Epithelial cell of esophagus (primary cell): ENCODE measurements at regions not wholly inside any gene's neighbourhood (a gene's known extent, or its start where the extent isn't known, plus 50 kb on each side); places are given as distances from the start of the nearest gene placed in this dataset.

Experiments
- DNase-seq: peaks from one replicate; pipeline ENCODE4 v3.0.0; 2010; ENCODE audit warnings: low read depth
- H3K4me3 ChIP-seq: 2 replicates; pipeline ENCODE4 v1.5.1; 2011; ENCODE audit warnings: mild to moderate bottlenecking, low read length, control low read depth
- TF ChIP-seq, protein P1 (sequence below): IDR thresholded peaks from 2 replicates; pipeline ENCODE4 v1.5.1; 2011; ENCODE audit warnings: low read depth, mild to moderate bottlenecking, low read length, control low read depth, inconsistent platforms; ENCODE audit not compliant: insufficient read depth; ENCODE audit errors: missing control alignments

GRCh38 chr7:136198168-136198567 is 221.0 kb upstream of the MTPN start:
- no peak for DNase-seq
- H3K4me3 ChIP-seq: no peak overlapping the region
- TF ChIP-seq, protein P1, sequence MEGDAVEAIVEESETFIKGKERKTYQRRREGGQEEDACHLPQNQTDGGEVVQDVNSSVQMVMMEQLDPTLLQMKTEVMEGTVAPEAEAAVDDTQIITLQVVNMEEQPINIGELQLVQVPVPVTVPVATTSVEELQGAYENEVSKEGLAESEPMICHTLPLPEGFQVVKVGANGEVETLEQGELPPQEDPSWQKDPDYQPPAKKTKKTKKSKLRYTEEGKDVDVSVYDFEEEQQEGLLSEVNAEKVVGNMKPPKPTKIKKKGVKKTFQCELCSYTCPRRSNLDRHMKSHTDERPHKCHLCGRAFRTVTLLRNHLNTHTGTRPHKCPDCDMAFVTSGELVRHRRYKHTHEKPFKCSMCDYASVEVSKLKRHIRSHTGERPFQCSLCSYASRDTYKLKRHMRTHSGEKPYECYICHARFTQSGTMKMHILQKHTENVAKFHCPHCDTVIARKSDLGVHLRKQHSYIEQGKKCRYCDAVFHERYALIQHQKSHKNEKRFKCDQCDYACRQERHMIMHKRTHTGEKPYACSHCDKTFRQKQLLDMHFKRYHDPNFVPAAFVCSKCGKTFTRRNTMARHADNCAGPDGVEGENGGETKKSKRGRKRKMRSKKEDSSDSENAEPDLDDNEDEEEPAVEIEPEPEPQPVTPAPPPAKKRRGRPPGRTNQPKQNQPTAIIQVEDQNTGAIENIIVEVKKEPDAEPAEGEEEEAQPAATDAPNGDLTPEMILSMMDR: no peak

DNA sequence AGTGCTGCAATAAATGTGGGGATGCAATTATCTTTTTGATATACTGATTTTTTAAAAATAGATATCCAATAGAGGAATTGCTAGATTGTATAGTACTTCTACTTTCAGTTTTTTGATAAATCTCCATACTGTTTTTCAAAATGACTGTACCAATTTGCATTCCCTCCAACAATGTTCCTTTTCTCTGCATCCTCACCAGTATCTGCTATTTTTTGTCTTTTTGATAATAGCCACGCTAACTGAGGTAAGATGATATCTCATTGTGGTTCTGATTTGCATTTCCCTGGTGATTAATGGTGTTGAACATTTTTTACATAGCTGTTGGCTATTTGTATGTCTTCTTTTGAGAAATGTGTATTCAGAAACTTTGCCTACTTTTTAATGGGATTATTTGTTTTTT is 217.7 kb upstream of the MTPN start:
- no peak overlapping the region for H3K4me3 ChIP-seq
- no peak for DNase-seq
- TF ChIP-seq, protein P1: no peak

DNA sequence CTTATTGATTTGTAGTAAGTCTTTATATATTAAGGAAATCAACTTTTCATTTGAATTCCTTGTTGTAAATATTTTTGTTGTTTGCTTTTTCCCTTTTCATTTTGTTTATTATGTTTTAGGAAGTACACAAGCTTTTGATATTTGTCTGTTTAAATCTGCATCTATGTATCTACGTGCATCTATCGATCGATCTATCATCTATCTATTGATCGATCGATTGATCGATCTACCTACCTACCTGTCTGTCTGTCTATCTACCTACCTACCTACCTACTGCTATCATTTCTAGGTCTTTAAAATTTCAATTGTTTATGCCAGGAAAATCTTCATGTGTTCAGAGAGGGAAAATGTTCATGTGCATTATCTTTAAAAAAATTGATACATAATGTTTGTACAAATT is 216.8 kb upstream of the MTPN start:
- TF ChIP-seq, protein P1: no peak
- no peak for DNase-seq
- no peak overlapping the region for H3K4me3 ChIP-seq

GRCh38 chr7:136189506-136189998 is 212.4 kb upstream of the MTPN start:
- TF ChIP-seq, protein P1: no peak
- no peak overlapping the region for H3K4me3 ChIP-seq
- no peak for DNase-seq

DNA sequence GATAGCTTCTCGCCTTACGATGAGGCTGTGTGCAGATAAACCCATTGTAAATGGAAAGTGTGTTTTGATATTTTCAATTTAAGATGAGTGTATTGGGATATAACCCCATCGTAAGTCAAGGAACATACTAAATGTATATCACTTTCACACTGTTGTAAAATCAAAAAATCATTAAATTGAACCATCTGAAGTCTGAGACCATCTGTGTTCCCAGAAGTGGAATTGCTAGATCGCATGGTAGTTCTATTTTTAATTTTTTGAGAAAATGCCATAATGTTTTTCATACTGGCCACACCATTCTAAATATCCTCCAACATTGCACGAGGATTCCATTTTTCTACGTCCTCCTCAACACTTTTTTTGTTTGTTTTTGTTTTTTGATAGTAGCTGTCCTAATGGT is 209.1 kb upstream of the MTPN start:
- TF ChIP-seq, protein P1: no peak
- DNase-seq: no peak
- no peak overlapping the region for H3K4me3 ChIP-seq

GRCh38 chr7:136184719-136185118 is 207.6 kb upstream of the MTPN start:
- no peak for DNase-seq
- TF ChIP-seq, protein P1: no peak
- H3K4me3 ChIP-seq: no peak overlapping the region

- TF ChIP-seq, protein P1: no peak
- DNase-seq: no peak
- no peak overlapping the region for H3K4me3 ChIP-seq
These were observed 206.8 kb upstream of the MTPN start for GRCh38 chr7:136183981-136184380.
